ENCODE measurements at regions not wholly inside any gene's neighbourhood (a gene's known extent, or its start where the extent isn't known, plus 50 kb on each side); places are given as distances from the start of the nearest gene placed in this dataset.

GRCh38 chr3:65158023-65158422 is 470.2 kb upstream of the ADAMTS9 start:
- Histone ChIP-seq H3K36me3 (ENCODE audit: control insufficient read depth in 3 of 3, insufficient read depth in 3 of 3, low read length in 3 of 3) (no peaks in the 10 kb centered on the region), H3K27ac (ENCODE audit: low read depth, low read length) (no peak overlapping the region), H3K27me3 (ENCODE audit: control insufficient read depth in 3 of 3, insufficient read depth in 3 of 3, low read length in 3 of 3) (no peaks in the 10 kb centered on the region), H3K4me1 (ENCODE audit: control insufficient read depth in 3 of 3, insufficient read depth in 3 of 3, low read length in 3 of 3) (no peaks in the 10 kb centered on the region), H3K4me3 (ENCODE audit: low read length in 3 of 3) (no peak overlapping the region), H3K9me3 (ENCODE audit: control insufficient read depth in 3 of 3, low read length in 3 of 3) (no peaks in the 10 kb centered on the region), H3K9ac (ENCODE audit: low read depth in 1 of 3, low read length in 3 of 3) (no peak overlapping the region)

DNA sequence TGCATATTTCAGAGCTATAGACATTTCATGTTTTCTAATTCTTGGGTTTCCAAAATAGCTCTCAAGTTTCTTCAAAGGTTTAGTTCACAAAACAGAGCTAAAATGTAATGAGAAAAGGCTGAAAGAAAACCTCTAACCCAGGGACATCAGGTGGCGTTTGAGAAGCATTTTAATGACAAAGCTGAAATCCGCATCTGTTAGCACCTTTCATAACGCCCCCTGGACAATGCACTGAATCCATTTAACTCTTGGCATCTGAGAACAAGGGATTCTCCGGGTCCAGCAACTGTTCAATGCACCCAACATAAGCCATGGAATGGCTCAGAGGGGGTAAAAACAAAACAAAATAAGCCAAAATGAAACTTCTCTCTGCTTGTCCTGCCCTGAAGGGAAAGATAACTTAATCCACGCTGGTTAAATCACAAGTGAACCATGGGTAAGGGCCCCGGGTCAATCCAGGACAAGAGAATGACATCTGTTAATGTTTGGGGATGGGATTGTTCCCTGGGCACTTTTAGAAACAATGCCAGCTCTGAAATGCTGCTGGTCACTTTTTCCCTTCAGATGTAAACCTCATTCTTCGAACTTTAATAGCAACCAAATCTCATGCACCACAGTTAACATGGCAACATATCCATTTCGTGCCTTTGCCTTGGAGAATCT is 466.2 kb upstream of the ADAMTS9 start:
- Histone ChIP-seq H3K9ac (ENCODE audit: low read depth in 1 of 3, low read length in 3 of 3) (no peak overlapping the region), H3K27ac (ENCODE audit: low read depth, low read length) (no peak overlapping the region), H3K36me3 (ENCODE audit: control insufficient read depth in 3 of 3, insufficient read depth in 3 of 3, low read length in 3 of 3) (no peaks in the 10 kb centered on the region), H3K9me3 (ENCODE audit: control insufficient read depth in 3 of 3, low read length in 3 of 3) (no peaks in the 10 kb centered on the region), H3K4me3 (ENCODE audit: low read length in 3 of 3) (no peak overlapping the region), H3K4me1 (ENCODE audit: control insufficient read depth in 3 of 3, insufficient read depth in 3 of 3, low read length in 3 of 3) (no peaks in the 10 kb centered on the region), H3K27me3 (ENCODE audit: control insufficient read depth in 3 of 3, insufficient read depth in 3 of 3, low read length in 3 of 3) (no peaks in the 10 kb centered on the region)

- H3K36me3 ChIP-seq (ENCODE audit: control insufficient read depth in 3 of 3, insufficient read depth in 3 of 3, low read length in 3 of 3) = no peaks in the 10 kb centered on the region
Measured at GRCh38 chr3:65151666-65152065, 463.9 kb upstream of the ADAMTS9 start.

DNA sequence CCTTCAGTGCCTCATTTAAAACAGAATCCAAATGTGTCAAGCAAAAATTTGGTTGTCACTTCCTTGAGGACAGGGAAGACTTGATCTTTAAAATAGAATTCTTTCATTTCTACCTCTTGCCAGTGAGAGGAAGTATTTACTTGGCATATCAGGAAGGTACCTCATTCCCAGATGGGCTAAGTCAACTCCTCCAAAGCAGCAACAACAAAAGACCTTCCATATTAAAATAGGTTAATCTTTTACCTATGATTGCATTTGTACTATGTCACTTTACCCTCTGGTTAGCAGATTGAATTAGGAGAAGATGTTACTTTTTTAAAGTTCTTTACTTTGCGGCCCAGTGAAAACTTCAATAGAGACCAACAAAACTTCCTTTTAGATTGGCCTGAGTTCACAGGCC is 462.1 kb upstream of the ADAMTS9 start:
- H3K9me3 ChIP-seq (ENCODE audit: control insufficient read depth in 3 of 3, low read length in 3 of 3) = no peaks in the 10 kb centered on the region
- no peaks in the 10 kb centered on the region for H3K4me1 ChIP-seq (ENCODE audit: control insufficient read depth in 3 of 3, insufficient read depth in 3 of 3, low read length in 3 of 3)
- no peak overlapping the region for H3K27ac ChIP-seq (ENCODE audit: low read depth, low read length)
- H3K4me3 ChIP-seq (ENCODE audit: low read length in 3 of 3) = no peak overlapping the region
- H3K27me3 ChIP-seq (ENCODE audit: control insufficient read depth in 3 of 3, insufficient read depth in 3 of 3, low read length in 3 of 3) = no peaks in the 10 kb centered on the region
- H3K9ac ChIP-seq (ENCODE audit: low read depth in 1 of 3, low read length in 3 of 3) = no peak overlapping the region
- H3K36me3 ChIP-seq (ENCODE audit: control insufficient read depth in 3 of 3, insufficient read depth in 3 of 3, low read length in 3 of 3) = no peaks in the 10 kb centered on the region

More at GRCh38 chr3:65151666-65152065, 463.9 kb upstream of the ADAMTS9 start:
- Histone ChIP-seq H3K4me1 (ENCODE audit: control insufficient read depth in 3 of 3, insufficient read depth in 3 of 3, low read length in 3 of 3) (no peaks in the 10 kb centered on the region), H3K4me3 (ENCODE audit: low read length in 3 of 3) (no peak overlapping the region), H3K9ac (ENCODE audit: low read depth in 1 of 3, low read length in 3 of 3) (no peak overlapping the region), H3K27me3 (ENCODE audit: control insufficient read depth in 3 of 3, insufficient read depth in 3 of 3, low read length in 3 of 3) (no peaks in the 10 kb centered on the region), H3K27ac (ENCODE audit: low read depth, low read length) (no peak overlapping the region), H3K9me3 (ENCODE audit: control insufficient read depth in 3 of 3, low read length in 3 of 3) (no peaks in the 10 kb centered on the region)

- no peaks in the 10 kb centered on the region for H3K27me3 ChIP-seq (ENCODE audit: control insufficient read depth in 3 of 3, insufficient read depth in 3 of 3, low read length in 3 of 3)
- H3K4me3 ChIP-seq (ENCODE audit: low read length in 3 of 3) = no peak overlapping the region
- no peak overlapping the region for H3K27ac ChIP-seq (ENCODE audit: low read depth, low read length)
Measured at GRCh38 chr3:65148687-65149086, 460.9 kb upstream of the ADAMTS9 start.

GRCh38 chr3:65146179-65146578 is 458.4 kb upstream of the ADAMTS9 start:
- Histone ChIP-seq H3K36me3 (ENCODE audit: control insufficient read depth in 3 of 3, insufficient read depth in 3 of 3, low read length in 3 of 3) (no peaks in the 10 kb centered on the region), H3K4me1 (ENCODE audit: control insufficient read depth in 3 of 3, insufficient read depth in 3 of 3, low read length in 3 of 3) (no peaks in the 10 kb centered on the region), H3K27ac (ENCODE audit: low read depth, low read length) (no peak overlapping the region), H3K9ac (ENCODE audit: low read depth in 1 of 3, low read length in 3 of 3) (no peak overlapping the region), H3K4me3 (ENCODE audit: low read length in 3 of 3) (no peak overlapping the region), H3K9me3 (ENCODE audit: control insufficient read depth in 3 of 3, low read length in 3 of 3) (no peaks in the 10 kb centered on the region), H3K27me3 (ENCODE audit: control insufficient read depth in 3 of 3, insufficient read depth in 3 of 3, low read length in 3 of 3) (no peaks in the 10 kb centered on the region)

More at GRCh38 chr3:65148687-65149086, 460.9 kb upstream of the ADAMTS9 start:
- H3K9me3 ChIP-seq (ENCODE audit: control insufficient read depth in 3 of 3, low read length in 3 of 3) = no peaks in the 10 kb centered on the region
- H3K9ac ChIP-seq (ENCODE audit: low read depth in 1 of 3, low read length in 3 of 3) = no peak overlapping the region
- H3K36me3 ChIP-seq (ENCODE audit: control insufficient read depth in 3 of 3, insufficient read depth in 3 of 3, low read length in 3 of 3) = no peaks in the 10 kb centered on the region
- no peaks in the 10 kb centered on the region for H3K4me1 ChIP-seq (ENCODE audit: control insufficient read depth in 3 of 3, insufficient read depth in 3 of 3, low read length in 3 of 3)

- no peaks in the 10 kb centered on the region for H3K9me3 ChIP-seq (ENCODE audit: control insufficient read depth in 3 of 3, low read length in 3 of 3)
- no peak overlapping the region for H3K27ac ChIP-seq (ENCODE audit: low read depth, low read length)
- H3K36me3 ChIP-seq (ENCODE audit: control insufficient read depth in 3 of 3, insufficient read depth in 3 of 3, low read length in 3 of 3) = no peaks in the 10 kb centered on the region
- H3K4me1 ChIP-seq (ENCODE audit: control insufficient read depth in 3 of 3, insufficient read depth in 3 of 3, low read length in 3 of 3) = no peaks in the 10 kb centered on the region
- no peak overlapping the region for H3K4me3 ChIP-seq (ENCODE audit: low read length in 3 of 3)
- no peaks in the 10 kb centered on the region for H3K27me3 ChIP-seq (ENCODE audit: control insufficient read depth in 3 of 3, insufficient read depth in 3 of 3, low read length in 3 of 3)
- H3K9ac ChIP-seq (ENCODE audit: low read depth in 1 of 3, low read length in 3 of 3) = no peak overlapping the region
Measured at GRCh38 chr3:65145680-65146079, 457.9 kb upstream of the ADAMTS9 start.

- H3K4me1 ChIP-seq (ENCODE audit: control insufficient read depth in 3 of 3, insufficient read depth in 3 of 3, low read length in 3 of 3) = no peaks in the 10 kb centered on the region
- H3K4me3 ChIP-seq (ENCODE audit: low read length in 3 of 3) = no peak overlapping the region
- H3K27me3 ChIP-seq (ENCODE audit: control insufficient read depth in 3 of 3, insufficient read depth in 3 of 3, low read length in 3 of 3) = no peaks in the 10 kb centered on the region
- H3K9ac ChIP-seq (ENCODE audit: low read depth in 1 of 3, low read length in 3 of 3) = no peak overlapping the region
- H3K9me3 ChIP-seq (ENCODE audit: control insufficient read depth in 3 of 3, low read length in 3 of 3) = no peaks in the 10 kb centered on the region
- H3K36me3 ChIP-seq (ENCODE audit: control insufficient read depth in 3 of 3, insufficient read depth in 3 of 3, low read length in 3 of 3) = no peaks in the 10 kb centered on the region
- H3K27ac ChIP-seq (ENCODE audit: low read depth, low read length) = no peak overlapping the region
Measured at GRCh38 chr3:65144791-65145351, 457.1 kb upstream of the ADAMTS9 start.

GRCh38 chr3:65142456-65142855 is 454.7 kb upstream of the ADAMTS9 start:
- no peaks in the 10 kb centered on the region for H3K27me3 ChIP-seq (ENCODE audit: control insufficient read depth in 3 of 3, insufficient read depth in 3 of 3, low read length in 3 of 3)
- H3K4me1 ChIP-seq (ENCODE audit: control insufficient read depth in 3 of 3, insufficient read depth in 3 of 3, low read length in 3 of 3) = no peaks in the 10 kb centered on the region
- no peaks in the 10 kb centered on the region for H3K9me3 ChIP-seq (ENCODE audit: control insufficient read depth in 3 of 3, low read length in 3 of 3)
- H3K4me3 ChIP-seq (ENCODE audit: low read length in 3 of 3) = no peak overlapping the region
- no peak overlapping the region for H3K27ac ChIP-seq (ENCODE audit: low read depth, low read length)
- H3K36me3 ChIP-seq (ENCODE audit: control insufficient read depth in 3 of 3, insufficient read depth in 3 of 3, low read length in 3 of 3) = no peaks in the 10 kb centered on the region
- no peak overlapping the region for H3K9ac ChIP-seq (ENCODE audit: low read depth in 1 of 3, low read length in 3 of 3)

DNA sequence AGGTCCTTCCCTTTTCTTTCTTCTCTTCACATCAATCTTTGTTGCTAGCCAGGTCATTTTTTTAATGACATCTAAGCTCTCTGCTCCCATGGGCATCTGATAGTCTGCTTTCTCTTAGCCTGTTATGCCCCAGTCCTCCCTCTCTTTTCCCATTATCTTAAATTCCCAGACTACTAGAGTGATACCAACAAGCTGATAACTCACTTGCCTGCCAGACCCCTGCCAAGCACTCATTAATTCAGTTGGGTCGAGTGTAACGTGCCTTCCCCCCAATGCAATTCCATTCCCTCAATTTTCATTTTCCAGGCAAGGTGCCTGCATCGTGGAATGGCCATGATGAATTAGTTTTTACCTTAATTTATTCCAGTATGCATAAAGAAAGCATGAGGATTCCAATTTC is 450.8 kb upstream of the ADAMTS9 start:
- Histone ChIP-seq H3K27ac (ENCODE audit: low read depth, low read length) (no peak overlapping the region), H3K4me3 (ENCODE audit: low read length in 3 of 3) (no peak overlapping the region)

More for the DNA sequence above, 450.8 kb upstream of the ADAMTS9 start:
- Histone ChIP-seq H3K9me3 (ENCODE audit: control insufficient read depth in 3 of 3, low read length in 3 of 3) (no peaks in the 10 kb centered on the region), H3K27me3 (ENCODE audit: control insufficient read depth in 3 of 3, insufficient read depth in 3 of 3, low read length in 3 of 3) (no peaks in the 10 kb centered on the region), H3K36me3 (ENCODE audit: control insufficient read depth in 3 of 3, insufficient read depth in 3 of 3, low read length in 3 of 3) (no peaks in the 10 kb centered on the region), H3K4me1 (ENCODE audit: control insufficient read depth in 3 of 3, insufficient read depth in 3 of 3, low read length in 3 of 3) (no peaks in the 10 kb centered on the region), H3K9ac (ENCODE audit: low read depth in 1 of 3, low read length in 3 of 3) (no peak overlapping the region)
